ENCODE measurements at regions not wholly inside any gene's neighbourhood (a gene's known extent, or its start where the extent isn't known, plus 50 kb on each side); places are given as distances from the start of the nearest gene placed in this dataset.

DNA sequence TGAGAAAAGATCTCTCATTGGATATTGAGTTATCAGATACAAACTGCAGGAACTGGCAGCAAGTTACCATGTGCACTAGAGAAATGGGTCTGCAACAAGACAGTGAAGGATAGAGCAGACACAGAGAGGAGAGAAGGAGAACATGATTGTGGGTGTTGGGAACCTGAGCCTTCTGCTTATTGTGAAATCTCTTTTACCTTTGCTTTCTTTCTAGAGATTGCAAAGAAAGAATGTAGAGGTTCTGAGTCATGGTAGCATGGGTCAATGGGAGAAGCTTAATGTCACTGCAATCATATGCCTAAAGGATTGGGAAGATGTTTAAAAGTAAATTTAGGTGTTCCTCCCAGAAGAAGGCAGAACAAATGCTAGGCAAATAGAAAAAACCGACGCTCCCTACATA lies 821.4 kb downstream of the CCSER2 start:
- Histone ChIP-seq H3K27ac (ENCODE audit: low read length) (peak overlapping the region; percentile 51), H3K9me3 (ENCODE audit: control insufficient read depth, low read depth, low read length) (no peaks in the 10 kb centered on the region), H3K4me1 (ENCODE audit: control insufficient read depth, insufficient read depth, low read length) (peaks cover 40% of the 10 kb centered on the region), H3K36me3 (ENCODE audit: control insufficient read depth, insufficient read depth, low read length) (no peaks in the 10 kb centered on the region), H3K27me3 (ENCODE audit: control insufficient read depth, insufficient read depth, low read length) (no peaks in the 10 kb centered on the region), H3K4me3 (ENCODE audit: low read length) (no peak overlapping the region)
- 79% methylated on average over 2 of the region's 2 CpGs for WGBS (ENCODE audit: insufficient coverage, low lambda C conversion rate)
- DNase-seq, result peak; percentile 43 to 73

DNA sequence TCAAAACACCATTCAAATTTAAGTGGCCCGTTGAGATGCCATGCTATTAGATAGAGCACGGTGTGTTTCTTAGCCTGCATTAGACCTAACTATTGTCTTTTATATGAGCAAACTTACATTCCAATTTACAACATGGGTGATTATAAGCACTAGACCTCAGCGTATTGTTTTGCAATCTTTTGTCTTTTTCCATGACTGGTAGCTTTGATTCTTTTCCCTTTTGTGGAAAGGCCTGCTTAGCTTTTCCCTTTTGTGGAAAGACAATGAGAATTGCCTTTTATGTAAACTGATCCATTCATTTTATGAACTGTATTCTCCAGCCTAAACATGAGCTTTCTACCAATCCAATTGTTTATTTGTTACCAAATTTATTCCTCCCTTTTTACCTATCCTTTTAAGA lies 823.1 kb downstream of the CCSER2 start:
- no peak overlapping the region for H3K4me3 ChIP-seq (ENCODE audit: low read length)
- DNase-seq, result no peak
- H3K4me1 ChIP-seq (ENCODE audit: control insufficient read depth, insufficient read depth, low read length), result peaks cover 35% of the 10 kb centered on the region
- no peaks in the 10 kb centered on the region for H3K9me3 ChIP-seq (ENCODE audit: control insufficient read depth, low read depth, low read length)
- WGBS (ENCODE audit: insufficient coverage, low lambda C conversion rate), result no CpG with 5 or more reads among the region's 3 CpGs
- no peaks in the 10 kb centered on the region for H3K27me3 ChIP-seq (ENCODE audit: control insufficient read depth, insufficient read depth, low read length)
- no peak overlapping the region for H3K27ac ChIP-seq (ENCODE audit: low read length)
- no peaks in the 10 kb centered on the region for H3K36me3 ChIP-seq (ENCODE audit: control insufficient read depth, insufficient read depth, low read length)

DNA sequence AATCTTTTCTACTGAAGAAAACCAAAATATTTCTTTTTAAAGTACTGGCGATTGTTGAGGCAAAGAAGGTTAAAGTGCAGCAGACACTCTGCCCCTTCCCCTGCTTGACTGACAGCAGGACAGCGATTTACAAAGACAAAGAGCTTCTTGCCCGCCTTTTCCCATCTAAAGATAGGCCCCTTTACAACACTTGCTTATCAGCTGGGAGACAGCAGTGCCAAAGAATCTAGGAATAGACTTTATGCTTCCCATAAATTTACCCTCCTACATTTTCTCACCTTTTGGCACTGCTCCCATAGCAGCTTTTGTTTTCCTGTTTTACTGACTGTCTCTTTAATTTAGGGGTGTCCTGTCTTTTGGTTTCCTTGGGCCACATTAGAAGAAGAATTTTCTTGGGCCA lies 824.1 kb downstream of the CCSER2 start:
- no peaks in the 10 kb centered on the region for H3K27me3 ChIP-seq (ENCODE audit: control insufficient read depth, insufficient read depth, low read length)
- no peaks in the 10 kb centered on the region for H3K36me3 ChIP-seq (ENCODE audit: control insufficient read depth, insufficient read depth, low read length)
- peaks cover 35% of the 10 kb centered on the region for H3K4me1 ChIP-seq (ENCODE audit: control insufficient read depth, insufficient read depth, low read length)
- DNase-seq, result peak; percentile 38 to 76
- H3K27ac ChIP-seq (ENCODE audit: low read length), result peak overlapping the region; percentile 74
- H3K4me3 ChIP-seq (ENCODE audit: low read length), result no peak overlapping the region
- WGBS (ENCODE audit: insufficient coverage, low lambda C conversion rate), result no CpG with 5 or more reads among the region's 3 CpGs
- H3K9me3 ChIP-seq (ENCODE audit: control insufficient read depth, low read depth, low read length), result no peaks in the 10 kb centered on the region

DNA sequence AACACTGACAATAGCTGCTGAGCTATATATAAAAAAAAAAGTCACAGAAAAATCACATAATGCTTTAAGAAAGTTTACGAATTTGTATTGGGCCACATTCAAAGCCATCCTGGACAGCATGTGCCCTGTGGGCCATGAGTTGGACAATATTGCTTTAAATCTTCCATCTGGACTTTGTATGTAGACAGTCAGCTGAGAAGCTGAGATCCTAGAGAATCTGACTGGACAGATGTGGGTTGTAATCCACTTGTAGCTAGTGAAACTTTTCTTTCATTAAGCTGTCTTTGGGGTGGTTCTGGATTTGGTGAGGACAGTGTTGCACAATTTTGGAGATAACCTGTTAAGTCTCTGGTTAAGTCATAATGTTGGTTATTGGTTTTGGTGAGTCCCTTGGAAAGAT lies 824.5 kb downstream of the CCSER2 start:
- no CpG with 5 or more reads among the region's 1 CpG for WGBS (ENCODE audit: insufficient coverage, low lambda C conversion rate)
- no peaks in the 10 kb centered on the region for H3K9me3 ChIP-seq (ENCODE audit: control insufficient read depth, low read depth, low read length)
- H3K36me3 ChIP-seq (ENCODE audit: control insufficient read depth, insufficient read depth, low read length), result no peaks in the 10 kb centered on the region
- DNase-seq, result peak; percentile 52 to 71
- no peaks in the 10 kb centered on the region for H3K27me3 ChIP-seq (ENCODE audit: control insufficient read depth, insufficient read depth, low read length)
- peaks cover 35% of the 10 kb centered on the region for H3K4me1 ChIP-seq (ENCODE audit: control insufficient read depth, insufficient read depth, low read length)
- H3K4me3 ChIP-seq (ENCODE audit: low read length), result no peak overlapping the region
- H3K27ac ChIP-seq (ENCODE audit: low read length), result peak overlapping the region; percentile 74

DNA sequence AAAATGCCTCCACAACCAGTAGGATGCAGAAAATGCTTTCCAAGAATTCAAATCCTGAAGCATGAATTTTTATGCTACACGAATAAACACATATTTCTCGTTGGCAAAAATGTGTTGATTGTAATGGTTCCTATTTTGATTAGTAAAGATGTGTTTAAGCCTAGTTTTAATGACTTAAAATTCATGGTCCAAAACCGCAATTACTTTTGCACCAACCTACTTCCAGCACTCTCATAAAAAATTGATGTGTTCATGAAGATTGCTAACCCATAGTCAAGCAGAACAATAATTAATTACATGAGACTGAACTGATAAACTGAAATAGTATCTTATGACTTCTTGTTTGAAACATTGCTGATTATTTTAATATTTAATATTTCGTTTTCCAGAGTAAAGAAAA lies 828.8 kb downstream of the CCSER2 start:
- Histone ChIP-seq H3K27me3 (ENCODE audit: control insufficient read depth, insufficient read depth, low read length) (no peaks in the 10 kb centered on the region), H3K4me3 (ENCODE audit: low read length) (no peak overlapping the region)
- WGBS (ENCODE audit: insufficient coverage, low lambda C conversion rate), result 83% methylated on average over 1 of the region's 4 CpGs

DNA sequence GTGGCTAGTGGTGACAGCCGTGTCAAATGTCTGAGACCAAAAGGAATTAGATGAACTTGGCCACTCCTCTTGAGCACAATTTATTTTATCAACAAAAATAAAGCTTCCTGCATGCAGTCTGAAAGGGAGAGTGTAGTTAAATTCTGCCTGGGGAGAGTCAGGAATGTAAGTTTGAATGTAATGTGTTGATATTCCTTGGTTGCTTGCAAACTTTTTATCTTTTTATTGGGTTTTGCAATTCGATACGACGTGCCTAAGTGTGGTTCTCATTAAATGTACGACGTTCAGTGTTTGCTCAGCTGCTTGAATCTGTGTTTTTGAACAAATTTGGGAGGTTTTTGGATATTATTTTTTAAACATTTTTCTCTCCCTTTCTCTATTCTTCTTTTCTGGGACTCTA lies 839.9 kb downstream of the CCSER2 start:
- WGBS (ENCODE audit: insufficient coverage, low lambda C conversion rate), result 87% methylated on average over 3 of the region's 6 CpGs
- H3K4me3 ChIP-seq (ENCODE audit: low read length), result no peak overlapping the region
- no peak for DNase-seq
- H3K36me3 ChIP-seq (ENCODE audit: control insufficient read depth, insufficient read depth, low read length), result no peaks in the 10 kb centered on the region
- no peaks in the 10 kb centered on the region for H3K4me1 ChIP-seq (ENCODE audit: control insufficient read depth, insufficient read depth, low read length)
- no peaks in the 10 kb centered on the region for H3K27me3 ChIP-seq (ENCODE audit: control insufficient read depth, insufficient read depth, low read length)
- no peak overlapping the region for H3K27ac ChIP-seq (ENCODE audit: low read length)
- H3K9me3 ChIP-seq (ENCODE audit: control insufficient read depth, low read depth, low read length), result no peaks in the 10 kb centered on the region

More for the DNA sequence above, 828.8 kb downstream of the CCSER2 start:
- DNase-seq, result no peak
- Histone ChIP-seq H3K9me3 (ENCODE audit: control insufficient read depth, low read depth, low read length) (no peaks in the 10 kb centered on the region), H3K4me1 (ENCODE audit: control insufficient read depth, insufficient read depth, low read length) (peaks cover 14% of the 10 kb centered on the region), H3K36me3 (ENCODE audit: control insufficient read depth, insufficient read depth, low read length) (no peaks in the 10 kb centered on the region), H3K27ac (ENCODE audit: low read length) (no peak overlapping the region)

DNA sequence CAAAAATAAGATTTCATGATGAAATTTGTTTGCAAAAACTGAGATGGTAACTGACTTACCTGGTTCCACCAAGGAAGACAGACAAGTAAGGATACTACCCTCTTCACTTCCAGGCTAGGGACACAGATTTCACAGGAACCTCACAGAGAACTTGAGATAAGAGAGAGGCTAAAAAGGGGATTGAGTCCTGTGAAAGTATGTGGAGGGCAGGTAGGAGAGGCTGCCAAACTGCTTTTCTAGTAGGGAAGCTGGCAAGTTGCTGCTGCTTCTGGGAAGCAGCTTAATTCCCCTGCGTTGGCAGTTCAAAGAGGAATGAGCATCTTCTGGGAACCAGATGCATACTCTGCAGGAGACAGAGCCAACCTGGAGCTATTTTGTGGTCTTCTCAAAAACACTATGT lies 841.6 kb downstream of the CCSER2 start:
- Histone ChIP-seq H3K9me3 (ENCODE audit: control insufficient read depth, low read depth, low read length) (no peaks in the 10 kb centered on the region), H3K4me1 (ENCODE audit: control insufficient read depth, insufficient read depth, low read length) (no peaks in the 10 kb centered on the region), H3K27me3 (ENCODE audit: control insufficient read depth, insufficient read depth, low read length) (no peaks in the 10 kb centered on the region), H3K36me3 (ENCODE audit: control insufficient read depth, insufficient read depth, low read length) (no peaks in the 10 kb centered on the region), H3K27ac (ENCODE audit: low read length) (no peak overlapping the region), H3K4me3 (ENCODE audit: low read length) (no peak overlapping the region)
- DNase-seq, result no peak
- WGBS (ENCODE audit: insufficient coverage, low lambda C conversion rate), result no CpG with 5 or more reads among the region's 1 CpG

DNA sequence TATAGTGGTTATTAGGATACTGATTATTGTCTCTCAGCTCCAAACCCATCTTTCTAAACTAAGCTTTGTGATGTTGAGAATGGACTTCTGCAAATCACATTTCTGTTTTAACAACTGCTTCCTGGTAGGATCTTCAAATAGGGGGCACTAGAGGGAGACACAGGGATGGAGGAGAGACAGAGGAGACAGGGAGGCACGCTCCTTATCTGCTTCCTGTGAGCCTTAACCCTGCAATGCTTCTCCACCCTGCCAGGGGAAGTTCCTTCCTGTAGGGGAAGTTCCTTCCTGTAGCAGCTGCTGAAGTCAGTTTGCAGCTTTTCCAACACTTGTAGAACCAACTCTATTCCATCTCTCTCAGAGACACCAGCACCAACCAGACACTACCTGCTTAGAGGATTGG lies 847.2 kb downstream of the CCSER2 start:
- Histone ChIP-seq H3K27ac (ENCODE audit: low read length) (no peak overlapping the region), H3K36me3 (ENCODE audit: control insufficient read depth, insufficient read depth, low read length) (no peaks in the 10 kb centered on the region), H3K4me3 (ENCODE audit: low read length) (no peak overlapping the region), H3K4me1 (ENCODE audit: control insufficient read depth, insufficient read depth, low read length) (no peaks in the 10 kb centered on the region), H3K9me3 (ENCODE audit: control insufficient read depth, low read depth, low read length) (no peaks in the 10 kb centered on the region), H3K27me3 (ENCODE audit: control insufficient read depth, insufficient read depth, low read length) (no peaks in the 10 kb centered on the region)
- no CpG with 5 or more reads among the region's 1 CpG for WGBS (ENCODE audit: insufficient coverage, low lambda C conversion rate)
- peak; percentile 42 to 43 for DNase-seq

DNA sequence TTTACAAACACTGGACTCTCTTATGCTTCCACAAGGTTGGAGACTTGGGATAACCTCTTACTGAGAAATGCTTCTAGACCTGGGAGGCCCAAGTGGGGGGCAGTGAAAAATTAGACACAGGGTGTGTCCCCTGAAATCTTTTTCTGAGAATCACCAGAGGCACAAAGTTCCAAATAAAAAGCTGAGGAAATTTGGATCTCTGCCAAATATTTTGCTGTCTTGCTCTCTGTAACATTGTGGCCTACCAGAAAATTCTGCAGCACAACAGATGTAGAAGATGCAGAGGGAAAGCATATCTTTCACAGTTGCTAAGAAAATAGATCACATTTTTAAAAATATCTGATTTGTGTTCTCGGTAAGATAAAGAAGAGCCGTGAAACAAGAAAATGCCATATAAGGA lies 849.4 kb downstream of the CCSER2 start:
- DNase-seq, result no peak
- 100% methylated on average over 2 of the region's 2 CpGs for WGBS (ENCODE audit: insufficient coverage, low lambda C conversion rate)
- H3K27ac ChIP-seq (ENCODE audit: low read length), result no peak overlapping the region
- H3K36me3 ChIP-seq (ENCODE audit: control insufficient read depth, insufficient read depth, low read length), result no peaks in the 10 kb centered on the region
- no peaks in the 10 kb centered on the region for H3K9me3 ChIP-seq (ENCODE audit: control insufficient read depth, low read depth, low read length)
- no peak overlapping the region for H3K4me3 ChIP-seq (ENCODE audit: low read length)
- no peaks in the 10 kb centered on the region for H3K27me3 ChIP-seq (ENCODE audit: control insufficient read depth, insufficient read depth, low read length)
- no peaks in the 10 kb centered on the region for H3K4me1 ChIP-seq (ENCODE audit: control insufficient read depth, insufficient read depth, low read length)

DNA sequence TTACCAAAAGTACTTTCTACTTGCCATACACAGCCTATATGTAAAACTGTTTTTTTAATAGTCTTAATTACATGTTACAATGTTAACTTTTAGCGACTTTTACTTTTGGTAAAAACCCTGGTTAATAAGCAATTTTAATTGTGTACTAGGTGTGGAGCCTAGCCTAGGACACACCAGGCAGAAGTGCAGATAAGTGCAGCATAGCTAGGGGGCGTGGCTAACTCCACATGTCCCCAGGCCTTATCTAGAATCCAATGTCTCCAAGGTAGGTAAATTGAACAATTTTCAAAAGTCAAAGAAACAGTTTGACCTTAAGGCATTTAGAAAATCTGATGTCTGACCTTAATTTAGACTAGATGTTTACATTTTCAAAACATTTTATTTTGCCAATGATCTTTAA lies 858.7 kb downstream of the CCSER2 start:
- peak; percentile 17 to 40 for DNase-seq
- no peaks in the 10 kb centered on the region for H3K27me3 ChIP-seq (ENCODE audit: control insufficient read depth, insufficient read depth, low read length)
- H3K9me3 ChIP-seq (ENCODE audit: control insufficient read depth, low read depth, low read length), result peaks cover 3% of the 10 kb centered on the region
- no peaks in the 10 kb centered on the region for H3K36me3 ChIP-seq (ENCODE audit: control insufficient read depth, insufficient read depth, low read length)
- H3K4me1 ChIP-seq (ENCODE audit: control insufficient read depth, insufficient read depth, low read length), result no peaks in the 10 kb centered on the region
- no peak overlapping the region for H3K4me3 ChIP-seq (ENCODE audit: low read length)
- no CpG with 5 or more reads among the region's 2 CpGs for WGBS (ENCODE audit: insufficient coverage, low lambda C conversion rate)
- no peak overlapping the region for H3K27ac ChIP-seq (ENCODE audit: low read length)

DNA sequence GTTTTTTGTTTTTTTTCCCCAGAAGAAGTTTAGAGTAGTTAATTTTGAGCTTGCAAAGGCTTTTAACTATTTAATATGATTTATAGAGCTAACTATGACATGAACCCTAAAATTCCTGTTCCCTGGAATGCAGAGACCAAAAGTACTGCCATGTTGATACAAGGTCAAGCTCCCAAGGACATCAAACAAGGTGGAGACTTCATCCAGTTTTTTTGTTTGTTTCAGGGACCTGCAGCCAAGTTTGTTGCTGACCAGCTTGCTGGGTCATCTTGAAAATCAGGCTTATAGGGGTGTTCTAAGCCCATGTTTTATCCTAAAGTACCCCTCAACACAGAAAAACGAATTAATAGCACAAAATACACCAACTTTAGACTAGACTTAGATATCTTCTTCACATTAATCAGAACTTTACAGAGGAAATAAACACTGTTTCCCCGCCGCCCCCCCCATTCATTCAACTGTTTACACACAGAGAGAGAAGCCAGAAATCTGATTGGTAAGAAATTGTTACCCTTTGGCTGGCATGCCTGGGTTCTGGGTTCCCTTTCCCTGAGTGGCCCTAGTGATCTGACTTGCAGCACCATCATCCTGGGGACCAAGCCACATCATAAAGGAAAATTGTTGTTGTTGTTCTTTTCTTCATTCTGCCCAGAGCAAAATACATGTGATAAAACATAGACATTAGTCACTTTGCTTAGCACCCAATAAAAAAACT lies 860.5 kb downstream of the CCSER2 start:
- no peaks in the 10 kb centered on the region for H3K27me3 ChIP-seq (ENCODE audit: control insufficient read depth, insufficient read depth, low read length)
- H3K4me1 ChIP-seq (ENCODE audit: control insufficient read depth, insufficient read depth, low read length), result no peaks in the 10 kb centered on the region
- H3K4me3 ChIP-seq (ENCODE audit: low read length), result no peak overlapping the region
- peaks cover 3% of the 10 kb centered on the region for H3K9me3 ChIP-seq (ENCODE audit: control insufficient read depth, low read depth, low read length)
- no peak overlapping the region for H3K27ac ChIP-seq (ENCODE audit: low read length)
- no peaks in the 10 kb centered on the region for H3K36me3 ChIP-seq (ENCODE audit: control insufficient read depth, insufficient read depth, low read length)
- WGBS (ENCODE audit: insufficient coverage, low lambda C conversion rate), result no CpG with 5 or more reads among the region's 3 CpGs
- DNase-seq, result no peak

All from large intestine (tissue), 3 donors.